NCI-H2107 treated with DMSO at 0.1 percent for 48 hours (cell line): ENCODE measurements at regions not wholly inside any gene's neighbourhood (a gene's known extent, or its start where the extent isn't known, plus 50 kb on each side); places are given as distances from the start of the nearest gene placed in this dataset.
"Not testable (repeated sequence)": the region's sequence is repeated elsewhere in the genome, so short reads cannot be mapped to it uniquely, and the experiment has no call there.

Experiments
- DNase-seq: peaks from one replicate; lab custom pipeline; 2025; ENCODE audit not compliant: unreplicated experiment; lab: John Stamatoyannopoulos, UW

DNA sequence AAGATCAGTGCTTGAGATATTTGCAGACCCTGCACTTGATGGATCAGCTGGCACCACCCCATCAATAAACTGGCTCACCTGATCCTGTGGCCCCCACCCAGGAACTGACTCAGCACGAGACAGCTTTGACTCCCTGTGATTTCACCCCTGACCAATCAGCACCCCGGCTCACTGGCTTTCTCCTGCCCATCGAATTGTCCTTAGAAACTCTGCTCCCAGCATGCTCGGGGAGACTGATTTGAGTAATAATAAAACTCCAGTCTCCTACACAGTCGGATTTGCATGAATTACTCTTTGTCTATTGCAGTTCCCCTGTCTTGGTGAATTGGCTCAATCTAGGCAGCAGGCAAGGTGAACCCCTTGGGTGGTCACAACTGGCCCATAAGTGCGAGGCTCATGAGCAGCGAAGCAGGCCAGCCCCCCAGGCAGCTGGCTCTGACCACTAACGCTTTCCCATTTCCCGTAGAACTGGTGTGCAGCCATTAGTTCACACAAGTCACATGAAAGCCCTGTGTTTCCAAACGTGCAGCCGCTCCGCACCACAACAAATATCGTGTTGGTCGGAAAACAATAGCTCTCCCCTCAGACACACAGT, 79.6 kb downstream of the RSPH3 start:
- no peak for DNase-seq

DNA sequence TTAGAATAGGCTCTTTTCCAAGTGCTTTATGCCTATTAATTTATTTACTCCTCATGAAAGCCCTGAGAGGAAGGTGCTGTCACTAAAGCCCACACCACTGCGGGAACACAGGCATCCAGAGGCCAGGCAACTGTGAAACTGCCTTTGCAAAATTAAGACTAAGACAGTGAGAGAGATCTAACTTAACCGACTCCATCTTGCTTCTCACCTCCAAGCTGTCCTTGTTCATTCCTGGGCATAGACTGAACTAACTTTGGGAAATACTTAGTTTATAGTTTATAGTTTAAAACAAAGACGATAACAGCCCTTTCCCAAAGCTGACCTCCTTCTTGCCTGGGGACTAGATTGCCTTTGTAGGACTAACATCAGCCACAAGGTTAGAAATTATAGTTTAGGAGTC, 80.1 kb downstream of the RSPH3 start:
- DNase-seq: no peak

DNA sequence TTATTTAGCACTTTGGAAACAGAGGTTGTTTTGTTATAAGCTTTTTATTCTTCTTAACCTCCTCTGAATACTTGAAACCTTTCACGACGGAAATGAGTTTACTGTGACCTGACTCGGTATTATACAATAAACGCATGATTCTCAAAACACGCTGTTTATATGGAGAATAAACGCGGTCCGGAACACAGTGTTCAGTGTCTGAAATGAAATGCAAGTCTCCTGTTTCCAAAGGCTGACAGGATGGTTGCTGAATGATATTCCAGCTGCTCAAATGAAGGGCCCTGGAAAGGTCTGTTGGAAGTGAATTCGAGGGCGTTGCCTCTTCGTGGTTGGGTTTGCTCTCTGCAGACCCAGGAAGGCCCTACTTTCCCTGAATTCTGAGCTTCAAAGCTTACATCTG, 83.4 kb downstream of the RSPH3 start:
- DNase-seq: no peak

DNA sequence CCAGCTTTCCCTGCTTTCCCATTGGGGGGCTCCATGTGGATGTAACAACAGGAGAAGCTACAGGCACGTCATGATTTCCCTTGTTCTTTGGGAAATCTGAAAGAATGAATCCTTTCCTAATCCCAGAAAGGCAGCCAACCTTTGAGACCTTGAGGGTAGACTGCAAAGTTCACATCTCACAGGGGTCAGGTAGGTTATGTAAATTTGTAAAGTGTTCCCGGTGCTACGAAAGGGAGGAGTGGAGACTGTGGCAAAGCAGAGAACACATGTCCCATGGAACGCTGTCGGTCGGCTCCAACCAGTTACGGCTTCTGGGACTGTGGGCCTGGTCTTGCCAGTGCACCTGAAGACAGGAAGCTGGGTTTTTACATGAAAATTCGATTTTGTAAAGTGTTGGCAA, 85.1 kb downstream of the RSPH3 start:
- no peak for DNase-seq

DNA sequence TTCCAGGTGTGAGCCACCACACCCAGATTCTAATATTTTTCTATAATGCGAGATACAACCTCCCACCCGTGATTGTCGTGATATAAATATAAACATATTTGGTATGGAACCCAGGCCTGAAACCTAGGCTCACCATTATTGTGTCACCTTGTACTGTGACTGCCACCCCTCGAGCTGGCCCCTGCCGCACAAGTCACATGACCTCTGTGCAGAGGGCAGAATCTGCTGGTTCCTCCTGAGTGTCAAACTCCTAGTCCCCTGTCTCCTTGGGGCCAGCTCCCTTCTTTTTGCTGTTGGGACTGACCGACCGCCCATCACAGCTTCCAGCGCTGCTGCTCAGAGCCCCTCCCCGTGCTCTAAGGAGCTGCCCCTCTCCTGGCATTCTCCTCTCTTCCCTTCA, 86.4 kb downstream of the RSPH3 start:
- no peak for DNase-seq

DNA sequence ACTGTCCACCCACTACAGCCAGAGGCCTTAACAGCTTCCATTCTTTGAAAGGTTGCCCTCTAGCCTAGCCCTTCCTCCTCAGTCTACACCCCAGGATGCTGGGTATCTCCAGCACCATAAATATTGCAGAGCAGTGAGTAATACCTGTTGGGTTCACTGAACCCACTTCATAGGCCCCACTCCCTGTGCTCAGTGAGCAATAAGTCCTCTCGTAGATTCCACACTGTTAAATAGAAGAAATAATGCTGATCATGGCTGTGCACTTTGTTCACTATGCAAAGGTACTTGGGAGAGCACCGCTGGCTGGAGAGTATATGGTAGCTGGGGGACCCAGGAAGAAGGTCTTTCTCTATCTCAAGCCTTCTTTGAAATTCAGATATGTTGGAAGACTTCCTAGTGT, 87.3 kb downstream of the RSPH3 start:
- no peak for DNase-seq

DNA sequence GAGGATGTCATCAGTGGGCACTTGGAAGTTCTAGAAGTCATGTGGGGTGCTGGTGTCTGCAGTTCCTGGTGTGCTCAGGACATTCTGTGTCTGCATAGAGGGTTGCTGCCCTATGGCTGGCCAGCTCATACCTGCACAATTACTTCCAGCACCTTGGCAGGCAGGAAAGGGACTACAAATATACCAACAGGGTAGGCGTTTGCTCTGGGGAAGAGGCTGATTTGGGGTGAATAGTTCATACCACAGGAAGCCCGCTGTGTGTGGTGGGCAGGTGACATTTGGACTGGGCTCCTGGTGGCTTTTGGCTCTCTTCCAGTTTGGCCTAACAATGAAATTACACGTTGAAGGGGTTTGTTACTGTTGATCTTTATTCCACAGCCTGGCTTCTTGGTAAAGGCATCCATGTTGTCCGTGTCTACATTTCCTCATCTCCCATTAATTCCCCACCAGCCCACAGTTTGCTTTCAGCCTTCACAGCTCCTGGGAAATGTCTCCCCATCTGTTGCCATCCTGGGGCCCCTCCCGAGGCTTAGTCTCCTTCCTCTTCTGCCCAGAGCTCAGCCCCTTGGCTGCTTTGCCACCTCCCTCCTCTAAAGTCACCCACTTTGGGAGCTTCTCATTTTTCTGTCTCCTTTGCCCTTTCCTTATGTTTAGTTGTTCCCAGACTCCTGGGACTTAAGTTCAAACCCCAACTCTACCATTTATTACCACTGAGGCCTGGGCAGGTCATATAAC, 88.1 kb downstream of the RSPH3 start:
- DNase-seq: peak; percentile 9

DNA sequence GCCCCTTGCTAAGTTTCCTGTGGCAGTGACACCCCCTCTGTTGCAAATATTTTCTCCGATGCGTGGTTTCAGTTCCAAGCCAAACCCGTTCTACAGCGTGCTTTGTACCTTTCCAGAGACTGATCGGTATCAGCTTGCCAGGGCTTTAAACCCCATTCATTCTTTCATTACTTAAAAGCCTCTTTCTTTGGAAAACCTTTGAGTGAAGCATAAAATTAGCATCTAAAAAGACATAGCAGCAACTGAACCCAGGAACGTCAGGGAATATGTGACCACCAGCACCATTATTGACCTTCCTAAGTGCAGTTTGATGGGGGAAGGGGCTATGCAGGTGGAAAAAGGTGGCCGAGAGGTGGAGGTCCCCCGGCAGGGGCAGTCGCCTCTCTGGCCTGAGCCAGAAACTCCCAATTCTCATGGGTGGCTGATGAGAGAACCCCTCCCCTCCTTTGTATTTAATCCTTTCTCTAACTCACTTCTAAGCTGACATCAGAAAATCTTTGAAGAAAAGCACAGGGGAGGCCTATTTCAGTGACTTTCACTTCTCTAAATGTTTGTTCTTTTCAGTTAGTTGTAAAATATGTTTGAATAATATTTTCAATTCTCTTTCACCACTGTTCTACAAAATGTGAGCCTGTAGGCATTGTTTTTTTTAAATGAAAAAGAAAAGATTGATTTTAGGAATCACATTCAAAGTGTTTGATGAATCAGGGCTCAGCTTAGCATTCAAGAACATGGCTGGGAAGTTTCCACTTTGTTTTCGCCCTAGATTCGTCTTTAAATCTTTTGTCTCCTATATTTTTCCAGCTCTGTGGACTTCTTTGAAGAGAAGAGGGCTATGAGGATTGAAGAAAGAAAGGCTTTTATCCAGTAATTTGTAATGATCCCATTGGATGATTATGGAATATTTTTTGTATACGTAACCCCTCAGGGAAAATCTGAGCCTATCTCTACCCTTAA, 89.2 kb downstream of the RSPH3 start:
- no peak for DNase-seq

DNA sequence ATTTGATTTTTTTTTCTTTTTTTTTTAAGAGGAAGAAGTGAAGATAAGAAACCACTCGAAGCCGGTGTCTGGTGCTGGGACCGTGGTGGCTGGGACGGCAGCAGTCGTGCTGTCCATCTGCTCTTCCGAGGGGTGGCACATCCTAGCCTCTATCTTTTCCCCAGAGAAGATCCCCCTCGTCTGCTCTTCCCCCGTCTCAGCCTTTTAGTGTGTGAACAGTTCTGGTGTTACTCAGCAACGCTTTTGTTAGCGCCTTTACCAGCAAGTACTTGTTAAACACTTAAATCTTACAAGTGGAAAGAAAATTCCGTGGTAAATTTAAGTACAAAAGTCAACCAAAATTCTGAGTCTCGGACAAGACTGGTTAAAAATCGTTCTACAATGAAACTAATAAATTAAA, 90.1 kb downstream of the RSPH3 start:
- no peak for DNase-seq

DNA sequence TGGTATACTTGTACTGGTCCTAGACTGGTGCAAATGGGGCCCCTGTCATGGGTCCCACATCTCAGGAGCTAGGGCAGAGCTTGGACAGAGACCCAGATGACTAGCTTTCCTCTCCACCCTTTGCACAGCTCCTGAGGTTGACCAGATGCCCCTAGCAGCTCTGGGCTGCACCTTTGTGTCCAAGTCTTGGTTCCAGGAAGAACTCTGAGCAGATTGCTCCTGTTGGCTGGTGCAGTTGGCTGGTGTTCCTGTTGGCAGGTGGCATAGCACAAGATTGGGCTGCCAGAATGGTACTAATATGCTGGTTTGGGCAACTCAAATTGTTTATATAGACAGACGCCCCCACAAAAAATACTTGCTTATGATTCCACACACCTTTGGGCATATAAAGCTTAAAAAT, 89.4 kb upstream of the EZR start:
- DNase-seq: no peak

DNA sequence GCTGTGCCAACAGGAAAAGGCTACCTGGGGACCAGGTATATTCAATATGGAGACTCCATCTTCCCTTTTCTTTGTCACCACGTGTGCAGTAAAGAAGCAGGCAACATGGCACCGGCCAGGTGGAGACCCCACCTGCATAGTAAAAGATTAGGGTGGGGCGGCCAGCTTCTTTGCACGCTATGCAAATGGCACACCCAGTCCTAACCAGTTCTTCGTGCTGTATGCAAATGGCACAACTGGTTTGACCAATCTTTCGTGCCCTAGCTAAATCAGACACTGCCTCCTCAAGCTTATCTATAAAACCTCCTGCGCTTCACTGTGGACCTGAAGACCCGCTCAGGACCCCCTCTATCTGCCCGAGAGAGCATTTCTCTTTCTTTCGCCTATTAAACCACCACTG, 88.8 kb upstream of the EZR start:
- no peak for DNase-seq

DNA sequence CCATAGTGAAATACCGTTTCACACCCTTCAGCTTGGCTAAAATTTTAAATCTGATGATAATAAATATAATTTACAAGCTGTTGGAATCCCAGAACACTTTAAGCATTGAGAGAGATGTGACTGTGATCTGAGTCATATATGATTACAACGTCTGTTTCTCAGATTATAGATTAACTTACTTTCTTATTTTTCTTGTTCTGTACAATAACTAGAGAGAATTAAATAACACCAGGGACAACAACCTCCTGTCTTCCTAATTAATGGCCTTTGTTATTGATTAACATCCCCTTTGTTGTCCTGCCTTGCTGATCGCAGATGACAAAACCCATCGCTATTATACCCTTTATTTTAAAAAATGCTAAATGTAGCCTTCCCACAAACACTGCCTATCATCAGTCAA, 87.8 kb upstream of the EZR start:
- DNase-seq: no peak

DNA sequence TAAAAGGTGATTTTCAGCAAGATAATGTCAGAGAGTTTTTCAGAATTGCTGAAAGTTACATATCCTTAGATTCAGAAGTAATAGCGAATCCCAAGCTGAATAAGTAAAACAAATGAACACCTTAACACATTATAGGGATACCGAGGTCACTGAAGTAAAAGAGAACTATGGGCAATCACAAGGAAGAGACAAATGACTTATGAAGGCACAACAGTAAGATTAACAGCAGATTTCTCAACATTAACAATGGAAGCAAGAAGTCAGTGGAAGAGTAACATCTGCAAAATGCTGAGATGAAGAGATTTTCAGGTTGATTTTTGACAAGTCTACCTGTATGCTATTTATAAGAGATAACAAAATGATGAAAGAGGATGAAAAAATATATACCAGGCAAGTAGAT, 86.1 kb upstream of the EZR start:
- no peak for DNase-seq

DNA sequence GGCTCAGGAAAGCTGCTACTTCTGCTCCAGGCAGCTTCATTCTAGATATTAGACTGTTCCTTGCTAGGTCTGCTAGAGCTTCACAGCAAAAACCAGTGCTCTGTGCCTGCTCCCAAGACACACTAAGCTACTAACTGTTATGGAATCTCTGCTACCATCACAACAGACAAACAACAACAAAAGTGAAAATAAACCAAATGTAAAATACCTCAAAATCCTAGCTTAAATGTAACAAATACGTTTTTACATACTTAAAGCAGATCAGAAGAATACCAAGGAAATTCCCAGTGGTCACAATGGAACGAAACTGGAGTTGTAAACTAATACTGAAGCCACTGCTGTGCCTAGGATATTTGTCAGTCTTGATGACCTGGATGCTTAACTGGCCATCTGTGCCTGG, 84.6 kb upstream of the EZR start:
- no peak for DNase-seq

DNA sequence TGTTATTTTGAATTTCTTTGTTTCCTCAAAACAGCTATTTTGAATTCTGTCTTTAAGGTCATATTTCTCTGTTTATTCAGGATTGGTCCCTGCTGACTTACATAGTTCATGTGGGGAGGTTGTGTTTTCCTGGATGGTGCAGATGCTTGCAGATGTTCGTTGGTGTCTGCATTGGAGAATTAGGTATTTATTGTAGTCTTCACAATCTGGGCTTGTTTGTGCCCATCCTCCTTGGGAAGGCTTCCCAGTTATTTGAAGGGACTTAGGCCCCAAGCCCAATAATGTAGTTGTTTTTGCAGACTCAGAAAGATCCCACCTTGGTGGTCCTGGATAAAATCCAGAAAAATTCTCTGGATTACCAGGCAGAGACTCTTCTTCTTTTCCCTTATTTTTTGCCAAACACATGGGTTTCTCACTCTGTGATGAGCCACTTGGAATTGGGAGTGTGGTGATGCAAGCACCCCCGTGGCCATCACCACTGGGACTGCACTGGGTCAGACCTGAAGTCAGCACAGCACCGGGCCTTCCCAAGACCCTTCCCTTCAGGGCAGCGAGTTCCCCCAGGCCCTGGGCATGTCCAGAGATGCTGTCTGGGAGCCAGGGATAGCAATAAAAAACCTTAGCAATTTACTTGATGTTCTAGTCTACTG, 81.6 kb upstream of the EZR start:
- no peak for DNase-seq

DNA sequence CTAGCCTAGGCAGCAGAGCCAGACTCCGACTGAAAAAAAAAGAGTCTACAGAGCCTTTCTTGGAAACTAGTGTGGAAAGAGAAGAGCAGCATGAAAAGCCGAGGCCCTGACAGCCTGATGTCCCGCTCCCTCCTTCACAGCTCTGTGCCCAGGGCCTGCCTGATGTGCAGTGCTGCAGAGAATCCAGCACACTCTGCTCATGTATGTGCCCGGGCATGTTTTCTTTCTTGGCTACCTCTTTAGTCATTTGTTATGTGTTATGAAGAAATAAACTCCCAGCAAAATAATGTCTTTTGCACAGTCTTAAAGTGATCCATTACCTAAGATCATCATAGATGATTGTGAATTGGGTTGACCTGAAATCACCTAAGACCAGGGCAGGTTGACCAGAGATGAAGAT, 78.1 kb upstream of the EZR start:
- DNase-seq: no peak

DNA sequence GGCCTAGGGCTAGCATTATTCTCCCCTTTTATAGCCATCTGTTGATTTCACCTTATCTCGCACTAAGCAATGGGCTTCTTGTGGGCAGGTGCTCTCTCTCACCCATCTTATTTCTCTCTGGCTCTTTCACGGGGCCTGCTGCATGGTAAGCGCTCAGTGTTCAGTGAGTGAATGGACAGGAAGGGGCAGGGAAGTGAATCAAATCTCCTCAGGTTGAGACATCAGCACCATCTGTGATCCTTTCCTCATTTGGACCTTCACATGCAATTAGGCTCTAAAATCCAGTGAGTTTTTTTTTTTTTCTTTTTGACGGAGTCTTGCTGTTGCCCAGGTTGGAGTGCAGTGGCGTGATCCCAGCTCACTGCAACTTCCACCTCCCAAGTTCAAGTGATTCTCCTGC, 76.5 kb upstream of the EZR start:
- no peak for DNase-seq

DNA sequence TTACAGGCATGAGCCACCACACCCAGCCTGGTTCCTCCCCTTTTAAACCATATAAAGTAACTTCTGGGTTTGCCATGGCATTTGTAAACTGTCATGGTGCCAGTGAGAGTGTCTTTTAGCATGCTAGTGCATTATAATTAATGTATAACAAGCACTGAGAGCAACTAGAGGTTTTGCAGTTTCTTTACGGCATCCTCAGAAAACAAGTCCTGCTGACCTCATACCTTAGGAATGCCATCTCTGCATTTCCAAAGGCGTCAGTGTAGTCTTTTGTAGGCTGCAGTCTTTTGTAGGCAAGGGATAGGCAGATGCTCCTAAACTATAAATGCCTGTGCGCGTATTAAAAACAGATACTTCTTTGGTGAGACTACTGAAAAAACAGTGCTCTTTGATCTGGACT, 75.0 kb upstream of the EZR start:
- DNase-seq: no peak

DNA sequence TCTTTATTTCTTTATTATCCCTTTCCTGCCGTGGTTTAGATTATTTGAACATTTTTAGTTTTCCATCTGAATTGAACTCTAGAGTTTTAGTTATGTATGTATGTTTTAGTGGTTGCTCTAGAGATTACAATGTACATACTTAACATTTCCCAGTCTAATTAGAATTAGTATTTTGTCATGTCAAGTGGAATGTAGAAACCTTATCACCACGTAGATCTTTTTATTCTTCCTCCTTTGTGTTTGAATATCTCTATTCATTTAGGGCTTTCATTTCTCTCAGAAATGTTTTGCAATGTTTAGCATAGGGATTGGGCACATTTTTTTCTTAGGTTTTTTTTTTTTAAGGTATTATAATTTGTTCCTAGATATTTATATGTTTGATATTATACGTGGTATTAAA, 73.1 kb upstream of the EZR start:
- no peak for DNase-seq

DNA sequence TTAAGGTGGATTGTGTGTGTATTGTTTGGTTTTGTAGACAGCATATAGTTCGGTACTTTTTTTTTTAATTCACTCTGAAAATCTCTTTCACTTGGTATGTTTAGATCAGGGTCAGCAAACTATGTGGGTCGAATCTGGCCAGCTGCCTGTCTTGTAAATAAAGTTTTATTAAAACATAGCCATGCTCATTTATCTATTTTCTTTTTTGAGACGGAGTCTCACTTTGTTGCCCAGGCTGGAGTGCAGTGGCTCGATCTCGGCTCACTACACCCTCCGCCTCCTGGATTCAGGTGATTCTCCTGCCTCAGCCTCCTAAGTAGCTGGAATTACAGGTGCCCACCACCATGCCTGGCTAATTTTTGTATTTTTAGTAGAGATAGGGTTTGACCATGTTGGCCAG, 72.4 kb upstream of the EZR start:
- DNase-seq: not testable (repeated sequence)

DNA sequence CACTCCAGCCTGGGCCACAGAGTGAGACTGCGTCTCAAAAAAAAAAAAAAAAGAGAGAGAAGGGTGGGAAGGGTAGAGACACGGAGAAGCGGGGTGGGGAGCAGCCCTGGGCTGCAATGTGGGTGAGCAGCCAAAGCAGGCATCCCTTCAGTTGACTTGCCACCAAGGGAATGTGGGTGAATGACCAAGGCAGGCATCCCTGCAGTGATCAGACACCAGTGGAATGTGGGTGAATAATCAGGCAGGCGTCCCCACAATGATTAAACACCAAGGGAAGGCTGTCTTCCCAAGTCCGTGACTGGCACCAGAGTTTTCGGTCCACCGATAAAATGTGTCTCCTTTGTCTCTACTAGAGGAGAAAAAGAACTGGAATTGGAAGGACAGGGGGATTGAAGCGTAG, 69.0 kb upstream of the EZR start:
- DNase-seq: not testable (repeated sequence)
